ENCODE measurements at regions not wholly inside any gene's neighbourhood (a gene's known extent, or its start where the extent isn't known, plus 50 kb on each side); places are given as distances from the start of the nearest gene placed in this dataset.
"Not testable (repeated sequence)": the region's sequence is repeated elsewhere in the genome, so short reads cannot be mapped to it uniquely, and the experiment has no call there.

DNA sequence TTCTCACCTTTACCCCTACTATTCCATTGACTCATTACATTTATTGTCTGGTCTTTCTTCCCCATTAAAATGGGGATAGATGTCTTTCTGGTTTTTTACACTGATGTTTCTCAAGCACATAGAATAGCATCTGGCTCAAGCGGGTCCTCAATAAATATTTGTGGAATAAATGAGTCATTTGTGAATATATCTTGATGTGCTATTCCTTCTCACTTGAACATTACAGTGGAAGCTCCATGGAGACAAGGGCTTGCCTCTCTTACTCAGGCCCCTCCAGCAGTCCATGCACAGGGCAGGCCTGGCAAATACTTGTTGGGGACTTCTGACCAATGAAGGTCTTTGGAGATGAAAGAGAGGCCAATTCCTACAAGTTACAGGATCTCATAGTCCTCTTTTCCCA is 151.7 kb upstream of the TAS2R1 start:
- H3K36me3 ChIP-seq (ENCODE audit: control insufficient read depth, insufficient read depth, low read length): no peaks in the 10 kb centered on the region
- no peaks in the 10 kb centered on the region for H3K4me1 ChIP-seq (ENCODE audit: control insufficient read depth, insufficient read depth, low read length, poor library complexity, severe bottlenecking)
- no peak overlapping the region for H3K4me3 ChIP-seq (ENCODE audit: extremely low read depth, insufficient read depth, low read length, poor library complexity, severe bottlenecking)
- H3K9me3 ChIP-seq (ENCODE audit: control insufficient read depth, low read length): peaks cover 4% of the 10 kb centered on the region
- no peak overlapping the region for H3K27ac ChIP-seq (ENCODE audit: low read depth, low read length, severe bottlenecking)
- WGBS, 2 experiments (ENCODE audit: insufficient coverage in 2 of 2): no CpG with 5 or more reads among the region's 1 CpG

DNA sequence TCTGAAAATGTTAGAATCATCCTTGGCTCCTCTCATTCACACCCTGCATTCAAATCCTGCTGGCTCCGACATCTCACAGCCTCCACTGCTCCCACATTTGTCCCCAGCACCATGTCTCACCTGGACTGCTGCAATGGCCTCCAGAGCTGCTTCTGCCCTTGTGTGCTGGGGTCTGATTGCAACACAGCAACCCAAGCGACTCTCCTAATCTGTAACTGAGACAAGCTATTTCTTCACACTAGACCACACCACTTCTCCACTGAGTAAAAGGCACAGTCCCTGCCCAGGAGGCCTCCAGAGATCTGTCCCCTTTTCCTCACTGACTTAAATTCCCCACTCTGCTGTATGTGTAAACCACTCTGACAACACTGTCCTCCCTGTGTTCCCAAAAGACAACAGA is 151.1 kb upstream of the TAS2R1 start:
- Histone ChIP-seq H3K9me3 (ENCODE audit: control insufficient read depth, low read length) (peaks cover 4% of the 10 kb centered on the region), H3K36me3 (ENCODE audit: control insufficient read depth, insufficient read depth, low read length) (no peaks in the 10 kb centered on the region), H3K4me1 (ENCODE audit: control insufficient read depth, insufficient read depth, low read length, poor library complexity, severe bottlenecking) (no peaks in the 10 kb centered on the region), H3K4me3 (ENCODE audit: extremely low read depth, insufficient read depth, low read length, poor library complexity, severe bottlenecking) (no peak overlapping the region), H3K27ac (ENCODE audit: low read depth, low read length, severe bottlenecking) (no peak overlapping the region)
- WGBS, 2 experiments (ENCODE audit: insufficient coverage in 2 of 2): 73 to 86% methylated on average over 2 of the region's 2 CpGs

DNA sequence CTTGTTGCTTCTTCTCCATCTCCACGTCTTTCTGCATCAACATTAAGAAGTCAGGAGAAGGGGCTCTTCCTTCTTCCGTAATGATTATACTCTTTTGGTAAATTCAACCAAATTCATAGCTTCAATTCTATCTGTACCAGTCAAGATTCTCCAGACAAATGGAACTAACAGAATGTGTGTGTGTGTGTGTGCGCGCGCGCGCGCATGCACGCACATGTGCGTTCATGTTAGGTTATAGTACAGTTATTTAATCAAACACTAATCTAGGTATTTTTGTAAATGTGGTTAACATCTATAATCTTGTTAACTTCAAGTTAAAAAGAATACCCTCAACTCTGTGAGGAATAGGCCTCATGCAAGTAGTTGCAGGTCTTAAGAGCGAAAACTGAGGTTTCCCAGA is 150.3 kb upstream of the TAS2R1 start:
- WGBS, 2 experiments (ENCODE audit: insufficient coverage in 2 of 2): 84 to 100% methylated on average over 2 of the region's 11 CpGs
- Histone ChIP-seq H3K4me1 (ENCODE audit: control insufficient read depth, insufficient read depth, low read length, poor library complexity, severe bottlenecking) (no peaks in the 10 kb centered on the region), H3K9me3 (ENCODE audit: control insufficient read depth, low read length) (peaks cover 4% of the 10 kb centered on the region), H3K36me3 (ENCODE audit: control insufficient read depth, insufficient read depth, low read length) (no peaks in the 10 kb centered on the region), H3K4me3 (ENCODE audit: extremely low read depth, insufficient read depth, low read length, poor library complexity, severe bottlenecking) (no peak overlapping the region), H3K27ac (ENCODE audit: low read depth, low read length, severe bottlenecking) (no peak overlapping the region)

DNA sequence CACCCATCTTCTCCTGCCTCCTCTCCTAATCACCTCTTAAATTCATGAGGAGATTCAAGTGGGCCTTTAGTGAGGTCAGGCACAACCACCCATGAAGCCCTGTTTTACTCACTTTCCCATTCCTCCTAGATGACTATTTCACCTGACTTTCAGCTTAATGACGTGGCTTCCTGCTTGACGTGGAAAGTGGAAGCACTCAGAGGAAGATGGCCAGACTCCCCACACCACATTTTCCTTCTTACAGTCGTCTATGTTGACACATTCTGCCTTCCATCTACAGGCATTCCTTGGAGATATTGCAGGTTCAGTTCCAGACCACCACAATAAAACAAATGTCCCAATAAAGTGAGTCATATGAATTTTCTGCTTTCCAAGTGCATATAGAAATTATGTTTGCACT is 146.4 kb upstream of the TAS2R1 start:
- Histone ChIP-seq H3K4me3 (ENCODE audit: extremely low read depth, insufficient read depth, low read length, poor library complexity, severe bottlenecking) (no peak overlapping the region), H3K9me3 (ENCODE audit: control insufficient read depth, low read length) (peaks cover 4% of the 10 kb centered on the region)
- 79 to 90% methylated on average over 2 to 3 of the region's 3 CpGs for WGBS, 2 experiments (ENCODE audit: insufficient coverage in 2 of 2)

DNA sequence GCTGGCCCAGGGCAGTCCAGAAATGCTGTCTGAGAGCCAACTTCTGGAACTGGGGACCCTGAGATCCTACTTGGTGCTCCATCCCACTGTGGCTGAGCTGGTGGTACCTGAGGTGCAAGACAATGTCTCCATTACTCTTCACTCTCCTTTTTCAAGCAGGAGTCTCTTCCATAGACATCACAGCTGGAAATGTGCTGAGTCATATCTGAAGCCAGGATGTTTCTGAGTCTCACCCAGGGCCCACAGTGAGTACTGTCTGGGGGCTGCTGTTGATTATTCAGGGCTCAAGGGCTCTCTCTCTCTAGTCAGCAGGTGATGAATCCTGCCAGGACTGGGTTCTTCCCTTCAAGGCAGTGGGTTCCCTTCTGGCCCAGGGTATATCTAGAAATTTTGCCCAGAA is 145.2 kb upstream of the TAS2R1 start:
- Histone ChIP-seq H3K4me1 (ENCODE audit: control insufficient read depth, insufficient read depth, low read length, poor library complexity, severe bottlenecking) (no peaks in the 10 kb centered on the region), H3K9me3 (ENCODE audit: control insufficient read depth, low read length) (peaks cover 4% of the 10 kb centered on the region), H3K27ac (ENCODE audit: low read depth, low read length, severe bottlenecking) (no peak overlapping the region), H3K36me3 (ENCODE audit: control insufficient read depth, insufficient read depth, low read length) (no peaks in the 10 kb centered on the region), H3K4me3 (ENCODE audit: extremely low read depth, insufficient read depth, low read length, poor library complexity, severe bottlenecking) (no peak overlapping the region)

More for the DNA sequence above, 146.4 kb upstream of the TAS2R1 start:
- H3K36me3 ChIP-seq (ENCODE audit: control insufficient read depth, insufficient read depth, low read length): no peaks in the 10 kb centered on the region
- H3K27ac ChIP-seq (ENCODE audit: low read depth, low read length, severe bottlenecking): no peak overlapping the region
- no peaks in the 10 kb centered on the region for H3K4me1 ChIP-seq (ENCODE audit: control insufficient read depth, insufficient read depth, low read length, poor library complexity, severe bottlenecking)

DNA sequence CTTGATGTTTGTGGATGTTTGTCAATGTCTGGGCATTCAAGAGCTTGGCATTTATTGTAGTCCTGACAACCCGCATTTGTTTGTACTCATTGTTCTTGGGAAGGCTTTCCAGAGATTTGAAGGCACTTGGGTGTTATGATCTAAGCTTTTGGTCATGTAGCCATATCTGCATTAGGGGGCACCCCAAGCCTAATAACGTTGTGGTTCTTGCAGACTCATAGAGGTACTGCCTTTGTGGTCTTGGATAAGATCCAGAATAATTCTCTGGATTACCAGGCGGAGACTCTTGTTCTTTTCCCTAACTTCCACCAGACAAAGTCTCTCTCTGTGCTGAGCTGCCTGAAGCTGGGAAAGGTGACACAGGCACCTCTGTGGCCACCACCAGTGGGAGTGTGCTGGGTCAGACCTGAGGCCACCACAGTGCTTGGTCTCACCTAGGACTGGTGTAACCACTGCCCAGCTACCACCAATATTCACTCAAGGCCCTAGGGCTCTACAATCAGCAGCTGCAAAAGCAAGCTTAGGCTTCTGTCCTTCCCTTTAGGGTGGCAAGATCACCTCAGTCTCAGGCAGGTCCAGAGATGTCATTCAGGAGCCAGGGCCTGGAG is 144.4 kb upstream of the TAS2R1 start:
- no peak overlapping the region for H3K4me3 ChIP-seq (ENCODE audit: extremely low read depth, insufficient read depth, low read length, poor library complexity, severe bottlenecking)
- H3K4me1 ChIP-seq (ENCODE audit: control insufficient read depth, insufficient read depth, low read length, poor library complexity, severe bottlenecking): no peaks in the 10 kb centered on the region
- WGBS, 2 experiments (ENCODE audit: insufficient coverage in 2 of 2): 79 to 86% methylated on average over 3 of the region's 3 CpGs
- peaks cover 4% of the 10 kb centered on the region for H3K9me3 ChIP-seq (ENCODE audit: control insufficient read depth, low read length)
- no peaks in the 10 kb centered on the region for H3K36me3 ChIP-seq (ENCODE audit: control insufficient read depth, insufficient read depth, low read length)
- H3K27ac ChIP-seq (ENCODE audit: low read depth, low read length, severe bottlenecking): no peak overlapping the region

DNA sequence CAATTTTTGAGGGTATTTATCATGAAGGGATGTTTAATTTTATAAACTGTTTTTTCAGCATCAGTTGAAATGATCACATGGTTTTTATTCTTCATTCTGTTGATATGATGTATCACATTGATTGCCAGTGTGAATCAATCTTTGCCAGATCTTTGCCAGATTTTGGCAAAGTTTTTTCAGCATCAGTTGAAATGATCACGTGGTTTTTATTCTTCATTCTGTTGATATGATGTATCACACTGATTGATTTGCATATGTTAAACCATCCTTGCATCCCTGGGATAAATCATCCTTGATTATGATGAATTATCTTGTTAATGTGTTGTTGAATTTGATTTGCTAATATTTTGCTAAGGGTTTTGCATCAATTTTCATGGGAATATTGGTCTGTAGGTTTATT is 140.9 kb upstream of the TAS2R1 start:
- no CpG with 5 or more reads among the region's 1 CpG for WGBS, 2 experiments (ENCODE audit: insufficient coverage in 2 of 2)
- H3K4me1 ChIP-seq (ENCODE audit: control insufficient read depth, insufficient read depth, low read length, poor library complexity, severe bottlenecking): no peaks in the 10 kb centered on the region
- no peaks in the 10 kb centered on the region for H3K9me3 ChIP-seq (ENCODE audit: control insufficient read depth, low read length)
- H3K27ac ChIP-seq (ENCODE audit: low read depth, low read length, severe bottlenecking): no peak overlapping the region
- H3K4me3 ChIP-seq (ENCODE audit: extremely low read depth, insufficient read depth, low read length, poor library complexity, severe bottlenecking): no peak overlapping the region
- H3K36me3 ChIP-seq (ENCODE audit: control insufficient read depth, insufficient read depth, low read length): no peaks in the 10 kb centered on the region

DNA sequence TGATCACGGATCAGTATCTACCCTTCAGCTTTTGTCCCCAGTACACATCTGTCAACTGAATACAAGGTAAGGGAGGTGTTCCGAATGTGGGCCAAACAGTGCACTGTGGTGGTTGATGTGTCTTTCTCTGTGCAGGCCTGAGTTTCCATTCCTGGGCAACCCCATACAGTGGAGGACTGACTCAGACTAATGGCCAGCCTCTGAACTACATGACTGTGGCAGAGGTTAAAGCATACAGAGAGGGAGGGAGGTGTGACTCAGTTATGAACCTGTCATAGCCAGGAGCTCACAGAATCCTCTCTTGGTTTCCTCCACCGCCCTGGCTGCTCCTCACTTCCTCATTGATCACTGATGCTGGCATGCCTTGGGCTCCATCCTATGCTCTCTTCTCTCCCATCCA is 136.4 kb upstream of the TAS2R1 start:
- 79 to 83% methylated on average over 2 to 3 of the region's 3 CpGs for WGBS, 2 experiments (ENCODE audit: insufficient coverage in 2 of 2)
- Histone ChIP-seq H3K9me3 (ENCODE audit: control insufficient read depth, low read length) (no peaks in the 10 kb centered on the region), H3K4me3 (ENCODE audit: extremely low read depth, insufficient read depth, low read length, poor library complexity, severe bottlenecking) (no peak overlapping the region), H3K27ac (ENCODE audit: low read depth, low read length, severe bottlenecking) (no peak overlapping the region), H3K4me1 (ENCODE audit: control insufficient read depth, insufficient read depth, low read length, poor library complexity, severe bottlenecking) (no peaks in the 10 kb centered on the region), H3K36me3 (ENCODE audit: control insufficient read depth, insufficient read depth, low read length) (no peaks in the 10 kb centered on the region)

DNA sequence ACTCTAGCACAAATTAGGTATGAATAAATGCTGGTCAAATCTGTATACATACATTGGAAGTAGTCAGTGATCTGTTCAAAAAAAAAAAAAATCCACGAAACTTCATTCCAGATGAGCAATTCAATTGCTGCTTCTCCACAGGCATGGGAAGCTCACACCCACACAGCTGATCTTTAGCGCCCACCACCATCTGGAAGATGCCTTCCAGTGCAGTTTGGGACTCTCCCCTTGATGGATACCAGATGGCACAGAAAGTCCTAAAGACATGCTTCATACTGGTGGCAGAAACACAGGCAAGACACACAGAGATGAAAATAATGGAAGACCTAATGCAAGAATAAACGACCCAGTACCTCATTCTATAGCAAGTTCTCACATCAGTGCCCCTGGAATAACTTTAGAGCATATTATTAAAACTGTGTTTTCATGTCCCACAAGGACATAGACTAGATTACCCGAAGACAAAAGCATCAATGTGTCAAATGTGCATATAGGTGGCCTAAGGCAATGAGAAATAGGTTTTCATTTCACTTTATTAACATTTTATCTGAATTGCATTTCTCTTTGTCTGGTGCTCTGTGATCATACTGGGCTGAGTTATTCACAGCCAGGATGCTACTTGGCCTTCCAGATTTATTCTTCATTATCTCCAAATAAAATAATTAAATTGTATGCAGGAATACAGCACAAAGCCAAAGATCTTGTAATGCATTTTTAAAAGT is 135.4 kb upstream of the TAS2R1 start:
- H3K9me3 ChIP-seq (ENCODE audit: control insufficient read depth, low read length): no peaks in the 10 kb centered on the region
- WGBS, 2 experiments (ENCODE audit: insufficient coverage in 2 of 2): 83 to 88% methylated on average over 3 of the region's 4 CpGs
- H3K4me1 ChIP-seq (ENCODE audit: control insufficient read depth, insufficient read depth, low read length, poor library complexity, severe bottlenecking): no peaks in the 10 kb centered on the region
- H3K4me3 ChIP-seq (ENCODE audit: extremely low read depth, insufficient read depth, low read length, poor library complexity, severe bottlenecking): no peak overlapping the region
- no peak overlapping the region for H3K27ac ChIP-seq (ENCODE audit: low read depth, low read length, severe bottlenecking)
- no peaks in the 10 kb centered on the region for H3K36me3 ChIP-seq (ENCODE audit: control insufficient read depth, insufficient read depth, low read length)

DNA sequence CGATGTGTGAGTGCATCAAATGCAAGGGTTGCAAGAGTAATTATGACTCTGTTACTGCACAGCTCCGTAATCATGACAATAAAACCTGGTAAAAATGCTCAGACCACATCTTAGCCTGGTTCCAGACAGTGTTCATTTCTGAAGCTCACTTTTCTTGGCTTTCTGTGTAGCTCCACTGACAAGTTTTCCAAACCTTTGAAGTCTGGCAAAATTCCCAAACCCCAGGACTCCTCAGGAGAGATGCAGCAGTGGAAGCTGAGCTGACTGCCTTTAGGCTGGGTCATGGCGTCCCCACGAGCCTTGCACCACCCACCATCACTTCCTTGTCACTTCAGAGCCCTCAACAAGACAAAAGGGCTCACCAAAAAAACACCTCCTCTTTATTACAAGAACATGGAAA is 131.6 kb upstream of the TAS2R1 start:
- no peaks in the 10 kb centered on the region for H3K36me3 ChIP-seq (ENCODE audit: control insufficient read depth, insufficient read depth, low read length)
- H3K4me3 ChIP-seq (ENCODE audit: extremely low read depth, insufficient read depth, low read length, poor library complexity, severe bottlenecking): no peak overlapping the region
- no peak overlapping the region for H3K27ac ChIP-seq (ENCODE audit: low read depth, low read length, severe bottlenecking)
- no peaks in the 10 kb centered on the region for H3K9me3 ChIP-seq (ENCODE audit: control insufficient read depth, low read length)
- WGBS, 2 experiments (ENCODE audit: insufficient coverage in 2 of 2): 75 to 93% methylated on average over 2 to 4 of the region's 4 CpGs
- H3K4me1 ChIP-seq (ENCODE audit: control insufficient read depth, insufficient read depth, low read length, poor library complexity, severe bottlenecking): no peaks in the 10 kb centered on the region

DNA sequence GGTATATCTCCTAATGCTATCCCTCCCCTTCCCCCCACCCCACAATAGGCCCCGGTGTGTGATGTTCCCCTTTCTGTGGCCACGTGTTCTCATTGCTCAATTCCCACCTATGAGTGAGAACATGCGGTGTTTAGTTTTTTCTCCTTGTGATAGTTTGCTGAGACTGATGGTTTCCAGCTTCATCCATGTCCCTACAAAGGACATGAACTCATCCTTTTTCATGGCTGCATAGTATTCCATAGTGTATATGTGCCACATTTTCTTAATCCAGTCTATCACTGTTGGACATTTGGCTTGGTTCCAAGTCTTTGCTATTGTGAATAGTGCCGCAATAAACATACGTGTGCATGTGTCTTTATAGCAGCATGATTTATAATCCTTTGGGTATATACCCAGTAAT is 122.5 kb upstream of the TAS2R1 start:
- H3K4me3 ChIP-seq (ENCODE audit: extremely low read depth, insufficient read depth, low read length, poor library complexity, severe bottlenecking); H3K9me3 ChIP-seq (ENCODE audit: control insufficient read depth, low read length); H3K27ac ChIP-seq (ENCODE audit: low read depth, low read length, severe bottlenecking); H3K36me3 ChIP-seq (ENCODE audit: control insufficient read depth, insufficient read depth, low read length); H3K4me1 ChIP-seq (ENCODE audit: control insufficient read depth, insufficient read depth, low read length, poor library complexity, severe bottlenecking): not testable (repeated sequence)
- WGBS, 2 experiments (ENCODE audit: insufficient coverage in 2 of 2): 80 to 100% methylated on average over 1 of the region's 5 CpGs

All from mesodermal cell (in vitro differentiated cells).